Endodermal cell (in vitro differentiated cells): ENCODE measurements at regions not wholly inside any gene's neighbourhood (a gene's known extent, or its start where the extent isn't known, plus 50 kb on each side); places are given as distances from the start of the nearest gene placed in this dataset.
"Not testable (repeated sequence)": the region's sequence is repeated elsewhere in the genome, so short reads cannot be mapped to it uniquely, and the experiment has no call there.

Experiments
- DNase-seq: peaks from one replicate; pipeline ENCODE4 v3.0.0-alpha.2; 2017
- H3K27ac ChIP-seq: 2 replicates; pipeline ENCODE4 v1.5.1; 2013; ENCODE audit warnings: mild to moderate bottlenecking, low read depth, low read length, moderate library complexity
- H3K27me3 ChIP-seq: 2 replicates; pipeline ENCODE4 v1.6.1; 2013; ENCODE audit warnings: mild to moderate bottlenecking, low read length, moderate library complexity; ENCODE audit not compliant: insufficient read depth, control insufficient read depth, poor library complexity, severe bottlenecking
- H3K36me3 ChIP-seq: 2 replicates; pipeline ENCODE4 v1.7.0; 2013; ENCODE audit warnings: mild to moderate bottlenecking, low read length, moderate library complexity; ENCODE audit not compliant: control insufficient read depth, insufficient read depth
- H3K4me1 ChIP-seq: one replicate; pipeline ENCODE4 v1.7.0; 2013; ENCODE audit warnings: low read length; ENCODE audit not compliant: control insufficient read depth, insufficient read depth
- H3K4me3 ChIP-seq: 2 replicates; pipeline ENCODE4 v1.5.1; 2013; ENCODE audit warnings: mild to moderate bottlenecking, low read length, moderate library complexity
- H3K9ac ChIP-seq: 2 replicates; pipeline ENCODE4 v1.6.1; 2013; ENCODE audit warnings: mild to moderate bottlenecking, low read length, moderate library complexity; ENCODE audit not compliant: poor library complexity, severe bottlenecking; ENCODE audit errors: extremely low read depth
- H3K9me3 ChIP-seq: 2 replicates; pipeline ENCODE4 v1.6.1; 2013; ENCODE audit warnings: mild to moderate bottlenecking, low read length, moderate library complexity; ENCODE audit not compliant: control insufficient read depth
- H3K27ac Mint-ChIP-seq: 2 replicates; pipeline ENCODE4 v1.8.0; 2020; ENCODE audit warnings: mixed read lengths
- H3K27me3 Mint-ChIP-seq: 2 replicates; pipeline ENCODE4 v1.8.0; 2021; ENCODE audit warnings: mild to moderate bottlenecking, mixed read lengths; ENCODE audit not compliant: insufficient read depth
- H3K36me3 Mint-ChIP-seq: 2 replicates; pipeline ENCODE4 v1.8.0; 2020; ENCODE audit warnings: low read depth, mixed read lengths
- H3K4me1 Mint-ChIP-seq: 2 replicates; pipeline ENCODE4 v1.8.0; 2020; ENCODE audit warnings: mixed read lengths
- H3K4me3 Mint-ChIP-seq: 2 replicates; pipeline ENCODE4 v1.8.0; 2020; ENCODE audit warnings: mild to moderate bottlenecking, moderate library complexity, mixed read lengths
- H3K9me3 Mint-ChIP-seq: 2 replicates; pipeline ENCODE4 v1.8.0; 2020; ENCODE audit warnings: mild to moderate bottlenecking, mixed read lengths
- CTCF ChIP-seq: fragments of 200-600 bp; sonication (generic); conservative IDR thresholded peaks from 2 replicates; pipeline ENCODE4 v1.5.0; 2021; ENCODE audit warnings: antibody characterized with exemption, mild to moderate bottlenecking
- WGBS, 2 experiments: methylation state at CpG; one replicate each; pipeline versions ENCODE4 v1.1.5 to v1.1.7; 2013; ENCODE audit warnings: missing lambda C conversion rate in 2 of 2, mixed read lengths in 1 of 2; ENCODE audit not compliant: insufficient coverage in 1 of 2, insufficient read length in 1 of 2; 5-methylcytosine and 5-hydroxymethylcytosine counted together

- 75 to 90% methylated on average over 2 to 7 of the region's 7 CpGs for WGBS, 2 experiments
- peak overlapping the region; percentile 38 for H3K27ac Mint-ChIP-seq
Observed at GRCh38 chr6:62803094-62803493, 408.2 kb upstream of the FKBP1C start.

GRCh38 chr6:62797190-62797589, 414.1 kb upstream of the FKBP1C start:
- Mint-ChIP-seq H3K4me3 (no peak overlapping the region), H3K36me3 (peaks cover 20% of the 10 kb centered on the region), H3K4me1 (peaks cover 20% of the 10 kb centered on the region), H3K27me3 (no peaks in the 10 kb centered on the region), H3K9me3 (peaks cover 14% of the 10 kb centered on the region), H3K27ac (no peak overlapping the region)
- Histone ChIP-seq H3K9ac (peak overlapping the region; percentile 78), H3K9me3 (peaks cover 19% of the 10 kb centered on the region), H3K36me3 (peaks cover 4% of the 10 kb centered on the region), H3K4me1 (peaks cover 3% of the 10 kb centered on the region), H3K27me3 (no peaks in the 10 kb centered on the region), H3K4me3 (peak overlapping the region; percentile 95), H3K27ac (peak overlapping the region; percentile 47)
- DNase-seq, result peak; percentile 58
- TF ChIP-seq CTCF, result no peak
- 40 to 49% methylated on average over 4 of the region's 4 CpGs for WGBS, 2 experiments

More at GRCh38 chr6:62803094-62803493, 408.2 kb upstream of the FKBP1C start:
- no peak for TF ChIP-seq CTCF
- DNase-seq, result peak; percentile 87
- Histone ChIP-seq H3K9me3 (peaks cover 9% of the 10 kb centered on the region), H3K36me3 (peaks cover 26% of the 10 kb centered on the region), H3K27me3 (no peaks in the 10 kb centered on the region), H3K4me1 (peaks cover 19% of the 10 kb centered on the region), H3K27ac (no peak overlapping the region), H3K9ac (peak overlapping the region; percentile 27), H3K4me3 (peak overlapping the region; percentile 95)
- Mint-ChIP-seq H3K36me3 (peaks cover 39% of the 10 kb centered on the region), H3K4me3 (no peak overlapping the region), H3K9me3 (no peaks in the 10 kb centered on the region), H3K27me3 (no peaks in the 10 kb centered on the region), H3K4me1 (peaks cover 66% of the 10 kb centered on the region)

GRCh38 chr6:62775427-62776022, 435.7 kb upstream of the FKBP1C start:
- Histone ChIP-seq H3K4me1 (peaks cover 5% of the 10 kb centered on the region), H3K27ac (no peak overlapping the region), H3K4me3 (peak overlapping the region; percentile 54), H3K9me3 (peaks cover 31% of the 10 kb centered on the region), H3K27me3 (no peaks in the 10 kb centered on the region), H3K36me3 (no peaks in the 10 kb centered on the region), H3K9ac (no peak overlapping the region)
- peaks cover 22% of the 10 kb centered on the region for H3K4me1 Mint-ChIP-seq
- 74 to 100% methylated on average over 2 to 4 of the region's 5 CpGs for WGBS, 2 experiments
- H3K36me3 Mint-ChIP-seq, result peaks cover 11% of the 10 kb centered on the region
- no peak for DNase-seq
- H3K9me3 Mint-ChIP-seq, result peaks cover 17% of the 10 kb centered on the region
- no peak overlapping the region for H3K4me3 Mint-ChIP-seq
- TF ChIP-seq CTCF, result peak; percentile 90
- H3K27me3 Mint-ChIP-seq, result no peaks in the 10 kb centered on the region
- no peak overlapping the region for H3K27ac Mint-ChIP-seq

GRCh38 chr6:62766174-62766573, 445.1 kb upstream of the FKBP1C start:
- Mint-ChIP-seq H3K27ac (peak overlapping the region; percentile 92), H3K4me1 (peaks cover 42% of the 10 kb centered on the region), H3K36me3 (peaks cover 15% of the 10 kb centered on the region)
- not testable (repeated sequence) for H3K27me3 ChIP-seq, H3K9ac ChIP-seq, H3K4me1 ChIP-seq, DNase-seq, H3K4me3 ChIP-seq, H3K27ac ChIP-seq, H3K9me3 Mint-ChIP-seq, H3K4me3 Mint-ChIP-seq, H3K27me3 Mint-ChIP-seq, H3K36me3 ChIP-seq
- WGBS, 2 experiments, result 86% methylated on average over 5 of the region's 5 CpGs; no CpG with 5 or more reads in 1 of the 2 experiments
- H3K9me3 ChIP-seq, result peaks cover 28% of the 10 kb centered on the region
